ENCODE measurements at regions not wholly inside any gene's neighbourhood (a gene's known extent, or its start where the extent isn't known, plus 50 kb on each side); places are given as distances from the start of the nearest gene placed in this dataset.

- TF ChIP-seq CTCF (conservative IDR thresholded peaks at IDR 0.05; ENCODE audit: low read length) (no peak), EZH2phosphoT487 (IDR thresholded peaks at IDR 0.05; ENCODE audit: borderline replicate concordance, low read depth, low read length) (no peak)
These were observed 139.3 kb downstream of the SLC24A2 start for GRCh38 chr9:19649336-19650041.

All from OCI-LY7 (cell line).